IMR-90 (cell line): ENCODE measurements at regions not wholly inside any gene's neighbourhood (a gene's known extent, or its start where the extent isn't known, plus 50 kb on each side); places are given as distances from the start of the nearest gene placed in this dataset.

ENCODE experiments used
- ATAC-seq: fragments of 200-7000 bp; cut with Tn5 transposase; 2 replicates; pipeline ENCODE4 v1.9.1; 2020; ENCODE audit warnings: low read depth, mild to moderate bottlenecking, moderate library complexity
- BruUV-seq: library from RNA; stranded (reverse); fragments of 400-500 nt; replicated peaks from 2 replicates; lab custom pipeline; 2021; lab: Mats Ljungman, UMichigan
- CTCF ChIA-PET: fragments of 300-600 bp; formaldehyde crosslinking; extraction: SDS; loops from one replicate; lab custom pipeline; 2021; ENCODE audit warnings: antibody characterized with exemption; lab: Yijun Ruan, JAX
- POLR2A ChIA-PET: fragments of 300-600 bp; sonication (Branson Sonifier 250); formaldehyde crosslinking; loops from one replicate; lab custom pipeline; 2022; ENCODE audit warnings: antibody characterized with exemption; ENCODE audit not compliant: unreplicated experiment; lab: Charles Lee
- DNase-seq: peaks from one replicate; pipeline ENCODE4 v3.0.0; 2013
- H2AFZ ChIP-seq: replicated peaks from 2 replicates; pipeline ENCODE3; 2013; ENCODE audit warnings: low read length, mild to moderate bottlenecking; ENCODE audit not compliant: poor library complexity
- H2AK5ac ChIP-seq: 2 replicates; pipeline ENCODE4 v1.6.1; 2013; ENCODE audit warnings: low read depth, low read length, inconsistent platforms
- H2AK9ac ChIP-seq: replicated peaks from 2 replicates; pipeline ENCODE3; 2013; ENCODE audit warnings: mild to moderate bottlenecking, low read depth, low read length, moderate library complexity; ENCODE audit not compliant: poor library complexity
- H2BK120ac ChIP-seq: 2 replicates; pipeline ENCODE4 v1.6.1; 2013; ENCODE audit warnings: low read depth, low read length, inconsistent platforms
- H2BK15ac ChIP-seq: 3 replicates; pipeline ENCODE4 v1.6.1; 2013; ENCODE audit warnings: low read depth, low read length, inconsistent platforms
- H2BK20ac ChIP-seq: 2 replicates; pipeline ENCODE4 v1.6.1; 2013; ENCODE audit warnings: low read depth, mild to moderate bottlenecking, inconsistent platforms, low read length, moderate library complexity
- H2BK5ac ChIP-seq: 2 replicates; pipeline ENCODE4 v1.6.1; 2013; ENCODE audit warnings: mild to moderate bottlenecking, low read depth, low read length, inconsistent platforms; ENCODE audit not compliant: poor library complexity, severe bottlenecking
- H3K14ac ChIP-seq: replicated peaks from 2 replicates; pipeline ENCODE4 v1.6.1; 2013; ENCODE audit warnings: low read depth, low read length, inconsistent platforms
- H3K18ac ChIP-seq: 2 replicates; pipeline ENCODE4 v1.6.1; 2013; ENCODE audit warnings: low read depth, low read length, control low read depth
- H3K23ac ChIP-seq: 2 replicates; pipeline ENCODE4 v1.6.1; 2013; ENCODE audit warnings: low read depth, low read length, inconsistent platforms
- H3K27ac ChIP-seq: 2 replicates; pipeline ENCODE4 v1.5.1; 2013; ENCODE audit warnings: mild to moderate bottlenecking, control low read depth, low read length; ENCODE audit not compliant: insufficient read depth
- H3K27me3 ChIP-seq: 2 replicates; pipeline ENCODE4 v1.6.1; 2013; ENCODE audit warnings: low read length; ENCODE audit not compliant: control insufficient read depth, insufficient read depth
- H3K36me3 ChIP-seq: 2 replicates; pipeline ENCODE4 v1.6.1; 2013; ENCODE audit warnings: low read length, mixed read lengths; ENCODE audit not compliant: control insufficient read depth, insufficient read depth
- H3K4ac ChIP-seq: 2 replicates; pipeline ENCODE4 v1.6.1; 2013; ENCODE audit warnings: low read depth, low read length, inconsistent platforms
- H3K4me1 ChIP-seq: 2 replicates; pipeline ENCODE4 v1.6.1; 2013; ENCODE audit warnings: low read length, mixed read lengths; ENCODE audit not compliant: control insufficient read depth, insufficient read depth
- H3K4me2 ChIP-seq: 2 replicates; pipeline ENCODE4 v1.6.1; 2013; ENCODE audit warnings: low read depth, mild to moderate bottlenecking, control low read depth, low read length, moderate library complexity
- H3K4me3 ChIP-seq: 2 replicates; pipeline ENCODE4 v1.5.1; 2013; ENCODE audit warnings: low read depth, mild to moderate bottlenecking, control low read depth, low read length, moderate library complexity; ENCODE audit not compliant: insufficient read depth
- H3K56ac ChIP-seq: 2 replicates; pipeline ENCODE4 v1.6.1; 2013; ENCODE audit warnings: low read length, inconsistent platforms; ENCODE audit not compliant: insufficient read depth; ENCODE audit errors: extremely low read depth
- H3K79me1 ChIP-seq, 2 experiments: 2 replicates each; pipeline ENCODE4 v1.6.1; 2013; ENCODE audit warnings: low read length in 2 of 2, inconsistent platforms in 1 of 2, low read depth in 1 of 2
- H3K9ac ChIP-seq: 2 replicates; pipeline ENCODE4 v1.6.1; 2013; ENCODE audit warnings: low read depth, low read length, control low read depth
- H3K9me1 ChIP-seq: 2 replicates; pipeline ENCODE4 v1.6.1; 2013; ENCODE audit warnings: low read length, inconsistent platforms; ENCODE audit not compliant: insufficient read depth
- H3K9me3 ChIP-seq: 2 replicates; pipeline ENCODE4 v1.6.1; 2013; ENCODE audit warnings: low read length; ENCODE audit not compliant: control insufficient read depth, insufficient read depth
- H4K20me1 ChIP-seq: 2 replicates; pipeline ENCODE4 v1.6.1; 2013; ENCODE audit warnings: low read length, inconsistent platforms; ENCODE audit not compliant: insufficient read depth
- H4K5ac ChIP-seq: 2 replicates; pipeline ENCODE4 v1.6.1; 2013; ENCODE audit warnings: mild to moderate bottlenecking, low read depth, low read length, control low read depth
- H4K8ac ChIP-seq, 2 experiments: 2 replicates each; pipeline ENCODE4 v1.6.1; 2013; ENCODE audit warnings: low read depth in 2 of 2, low read length in 2 of 2, control low read depth in 1 of 2, inconsistent platforms in 1 of 2
- H4K91ac ChIP-seq: 2 replicates; pipeline ENCODE4 v1.6.1; 2013; ENCODE audit warnings: low read depth, low read length, inconsistent platforms; ENCODE audit not compliant: insufficient read depth
- CEBPB ChIP-seq: IDR thresholded peaks from 2 replicates; pipeline ENCODE4 v1.6.1; 2012; ENCODE audit warnings: low read depth, low read length, improper control_type of control experiment
- CHD1 ChIP-seq: IDR thresholded peaks from 2 replicates; pipeline ENCODE4 v1.6.1; 2012; ENCODE audit warnings: low read depth, low read length, improper control_type of control experiment
- FOS ChIP-seq: fragments of 150-350 bp; IDR thresholded peaks from 2 replicates; pipeline ENCODE4 v1.6.1; 2016; ENCODE audit warnings: low read depth, low read length
- MXI1 ChIP-seq: IDR thresholded peaks from 2 replicates; pipeline ENCODE4 v1.6.1; 2012; ENCODE audit warnings: low read depth, mild to moderate bottlenecking, low read length, moderate library complexity, borderline replicate concordance
- RAD21 ChIP-seq: IDR thresholded peaks from 2 replicates; pipeline ENCODE4 v1.6.1; 2012; ENCODE audit warnings: low read length, improper control_type of control experiment
- RCOR1 ChIP-seq: IDR thresholded peaks from 2 replicates; pipeline ENCODE4 v1.6.1; 2012; ENCODE audit warnings: mild to moderate bottlenecking, low read length, improper control_type of control experiment; ENCODE audit not compliant: insufficient replicate concordance
- WGBS, 2 experiments: methylation state at CpG; one replicate each; pipeline versions ENCODE4 v1.1.5 to v1.1.7; 2013; ENCODE audit warnings: missing lambda C conversion rate in 2 of 2; ENCODE audit not compliant: insufficient read length in 1 of 2; ENCODE audit errors: extremely low coverage in 2 of 2; 5-methylcytosine and 5-hydroxymethylcytosine counted together
- dilution Hi-C: fragments of 300-500 bp; cut with HindIII; formaldehyde crosslinking; loops from one replicate; pipeline ENCODE4 v1.14.3; 2018; ENCODE audit warnings: low sequenced_read_pairs; ENCODE audit not compliant: unreplicated experiment
- in situ Hi-C: fragments of 300-500 bp; cut with MboI; formaldehyde crosslinking; loops from 3 replicates; pipeline ENCODE4 v1.14.3; 2019; ENCODE audit warnings: low sequenced_read_pairs, inconsistent platforms, mixed read lengths
- intact Hi-C: fragments of 100-400 bp; cut with micrococcal nuclease; formaldehyde crosslinking; loops from 2 replicates; pipeline ENCODE4 v1.10.0; 2022

DNA sequence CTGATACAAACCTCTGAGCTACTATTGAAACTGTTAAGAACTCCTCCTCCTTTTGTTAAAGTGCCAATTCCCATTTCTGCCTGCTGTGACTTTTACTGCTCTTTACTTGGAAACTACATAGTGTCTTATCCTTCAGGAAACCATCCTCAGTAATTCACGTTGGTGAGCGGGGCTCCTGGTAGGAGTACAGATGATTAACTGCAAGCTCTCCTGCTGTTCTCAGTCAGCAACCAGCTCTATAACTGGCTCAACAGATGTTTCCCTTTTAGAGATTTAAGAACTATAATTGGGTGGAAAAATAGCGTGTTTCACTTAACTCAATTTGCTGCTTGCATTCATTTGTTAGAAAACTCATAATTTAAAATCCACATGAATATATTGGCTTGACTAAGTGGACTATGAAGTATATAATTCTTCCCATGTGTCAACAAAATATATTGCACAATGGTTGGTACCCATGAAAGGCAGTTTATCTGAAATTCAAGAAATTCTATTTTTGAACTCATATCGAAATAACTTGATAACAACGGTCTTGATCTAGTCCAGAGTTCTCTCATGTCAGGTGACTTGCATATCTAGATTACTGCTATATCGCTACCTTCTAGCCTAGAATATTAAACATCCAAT lies 574.0 kb downstream of the KCNT2 start:
- Histone ChIP-seq H2AK9ac (no peak overlapping the region), H4K8ac (no peak overlapping the region), H3K4me2 (no peak overlapping the region), H3K4me3 (no peak overlapping the region), H4K5ac (no peak overlapping the region), H3K56ac (no peak overlapping the region), H2BK5ac (no peak overlapping the region), H3K27ac (no peak overlapping the region), H2AFZ (no peak overlapping the region), H3K4me1 (no peaks in the 10 kb centered on the region), H3K4ac (no peak overlapping the region), H3K36me3 (no peaks in the 10 kb centered on the region), H2BK20ac (no peak overlapping the region), H4K91ac (no peak overlapping the region), H3K14ac (no peak overlapping the region), H2AK5ac (no peak overlapping the region), H2BK15ac (no peak overlapping the region), H3K27me3 (no peaks in the 10 kb centered on the region), H4K20me1 (no peaks in the 10 kb centered on the region), H2BK120ac (no peak overlapping the region), H3K23ac (no peak overlapping the region), H3K9me1 (no peaks in the 10 kb centered on the region), H3K9me3 (no peaks in the 10 kb centered on the region), H3K79me1 (no peaks in the 10 kb centered on the region), H3K9ac (no peak overlapping the region), H3K18ac (no peak overlapping the region)
- no peak for TF ChIP-seq CHD1
- TF ChIP-seq MXI1 = no peak
- no peak for TF ChIP-seq RAD21
- TF ChIP-seq RCOR1 = no peak
- peak; percentile 38; the same call in 1 of the 2 replicates for TF ChIP-seq CEBPB
- no peak for TF ChIP-seq FOS
- in situ Hi-C loops (no loop called here), intact Hi-C loops (no loop called here), dilution Hi-C loops (no loop called here)
- no peak for ATAC-seq
- DNase-seq = no peak
- POLR2A ChIA-PET = no interaction called here
- CTCF ChIA-PET = no interaction called here
- no CpG with 5 or more reads among the region's 6 CpGs for WGBS, 2 experiments
- BruUV-seq = no TSS peak
